Colonic mucosa (tissue), 4 donors: ENCODE measurements at regions not wholly inside any gene's neighbourhood (a gene's known extent, or its start where the extent isn't known, plus 50 kb on each side); places are given as distances from the start of the nearest gene placed in this dataset.

Experiments used
- DNase-seq: peaks from one replicate; pipeline ENCODE4 v3.0.0-alpha.2; 2020
- H3K27ac ChIP-seq: fragments of 200-600 bp; one replicate; pipeline ENCODE4 v1.8.0; 2021
- H3K27me3 ChIP-seq: fragments of 200-600 bp; one replicate; pipeline ENCODE4 v1.8.0; 2021
- H3K36me3 ChIP-seq: fragments of 200-600 bp; one replicate; pipeline ENCODE4 v1.8.0; 2021
- H3K4me1 ChIP-seq: fragments of 200-600 bp; one replicate; pipeline ENCODE4 v1.8.0; 2021; ENCODE audit warnings: mild to moderate bottlenecking
- H3K4me3 ChIP-seq: fragments of 200-600 bp; one replicate; pipeline ENCODE4 v1.8.0; 2021
- H3K9ac ChIP-seq, 2 donors: one replicate each; pipeline ENCODE4 v1.7.0; 2013; ENCODE audit warnings: control low read depth in 2 of 2, low read depth in 2 of 2, low read length in 2 of 2
- H3K9me3 ChIP-seq: fragments of 200-600 bp; one replicate; pipeline ENCODE4 v1.8.0; 2021
- intact Hi-C: fragments of 100-400 bp; cut with DNase I; formaldehyde crosslinking; loops from one replicate; pipeline ENCODE4 v1.14.1; 2022
- TF ChIP-seq, protein P1 (sequence below): fragments of 200-600 bp; IDR thresholded peaks from one replicate; pipeline ENCODE4 v1.8.0; 2022; ENCODE audit warnings: antibody characterized with exemption, mild to moderate bottlenecking
- donor health status: healthy.
- donor health status: DM: no; HTN: no; CAD: no.
- donor health status: DM: no; HTN: no; CAD: no.

DNA sequence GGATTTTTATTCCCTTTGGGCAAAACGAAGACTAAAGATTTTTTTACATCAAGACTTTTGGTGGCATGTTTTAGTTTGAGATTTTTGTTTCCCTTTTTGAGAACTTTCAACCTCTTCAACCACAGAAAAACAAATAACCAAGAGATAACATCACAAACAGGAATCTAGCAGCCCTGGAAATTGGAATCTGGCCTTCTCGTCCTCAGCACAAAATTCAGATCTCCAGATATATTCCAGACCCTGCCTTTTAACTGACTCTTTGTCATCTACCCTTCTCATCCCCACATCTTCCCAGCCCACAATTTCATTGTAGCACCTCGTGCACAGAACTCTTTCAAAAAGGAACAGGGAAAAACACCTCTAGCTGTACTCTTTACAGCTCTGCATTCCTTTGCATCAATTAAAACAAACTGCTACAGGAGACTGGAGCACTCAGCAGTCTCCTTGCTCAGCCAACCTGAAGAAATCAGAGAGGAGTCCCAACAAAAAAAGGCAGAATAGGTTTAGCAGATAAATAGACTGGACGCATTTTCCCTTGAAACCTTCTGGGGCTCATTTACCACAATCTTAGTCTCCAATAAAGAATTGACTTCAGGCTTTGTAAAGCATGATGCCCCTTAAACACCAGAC lies 251.0 kb downstream of the TTLL7 start:
- no peaks in the 10 kb centered on the region for H3K36me3 ChIP-seq
- intact Hi-C loops, result no loop called here

DNA sequence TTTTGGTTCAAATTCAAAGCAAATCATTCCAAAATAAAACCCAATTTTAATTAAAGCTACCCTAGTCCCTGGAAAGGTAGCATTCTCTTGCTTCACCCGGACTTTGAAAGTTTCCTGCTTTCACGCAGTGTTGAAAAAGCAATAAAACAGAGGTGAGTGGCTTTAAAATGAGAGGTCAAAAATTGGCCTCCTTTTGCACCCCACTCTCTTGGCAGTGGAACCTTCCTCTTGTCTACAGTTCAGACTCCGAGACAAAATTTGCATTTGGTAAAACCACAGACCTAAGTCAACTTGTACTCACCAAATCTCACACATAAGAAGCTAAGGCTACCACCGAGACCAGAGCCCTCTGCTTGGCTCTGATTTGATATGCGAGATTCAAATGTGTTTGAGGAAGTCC lies 252.7 kb downstream of the TTLL7 start:
- H3K4me1 ChIP-seq, result no peaks in the 10 kb centered on the region
- H3K27me3 ChIP-seq, result no peaks in the 10 kb centered on the region
- H3K9me3 ChIP-seq, result no peaks in the 10 kb centered on the region
- TF ChIP-seq, protein P1, sequence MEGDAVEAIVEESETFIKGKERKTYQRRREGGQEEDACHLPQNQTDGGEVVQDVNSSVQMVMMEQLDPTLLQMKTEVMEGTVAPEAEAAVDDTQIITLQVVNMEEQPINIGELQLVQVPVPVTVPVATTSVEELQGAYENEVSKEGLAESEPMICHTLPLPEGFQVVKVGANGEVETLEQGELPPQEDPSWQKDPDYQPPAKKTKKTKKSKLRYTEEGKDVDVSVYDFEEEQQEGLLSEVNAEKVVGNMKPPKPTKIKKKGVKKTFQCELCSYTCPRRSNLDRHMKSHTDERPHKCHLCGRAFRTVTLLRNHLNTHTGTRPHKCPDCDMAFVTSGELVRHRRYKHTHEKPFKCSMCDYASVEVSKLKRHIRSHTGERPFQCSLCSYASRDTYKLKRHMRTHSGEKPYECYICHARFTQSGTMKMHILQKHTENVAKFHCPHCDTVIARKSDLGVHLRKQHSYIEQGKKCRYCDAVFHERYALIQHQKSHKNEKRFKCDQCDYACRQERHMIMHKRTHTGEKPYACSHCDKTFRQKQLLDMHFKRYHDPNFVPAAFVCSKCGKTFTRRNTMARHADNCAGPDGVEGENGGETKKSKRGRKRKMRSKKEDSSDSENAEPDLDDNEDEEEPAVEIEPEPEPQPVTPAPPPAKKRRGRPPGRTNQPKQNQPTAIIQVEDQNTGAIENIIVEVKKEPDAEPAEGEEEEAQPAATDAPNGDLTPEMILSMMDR, result no peak
- no peak for DNase-seq
- intact Hi-C loops, result no loop called here
- no peak overlapping the region for H3K4me3 ChIP-seq
- no peaks in the 10 kb centered on the region for H3K36me3 ChIP-seq
- H3K27ac ChIP-seq, result no peak overlapping the region
- H3K9ac ChIP-seq, result no peak overlapping the region

More for the DNA sequence above, 251.0 kb downstream of the TTLL7 start:
- TF ChIP-seq, protein P1, result no peak
- no peak overlapping the region for H3K4me3 ChIP-seq
- no peak for DNase-seq
- no peak overlapping the region for H3K27ac ChIP-seq
- H3K9ac ChIP-seq, result no peak overlapping the region
- no peaks in the 10 kb centered on the region for H3K4me1 ChIP-seq
- H3K27me3 ChIP-seq, result no peaks in the 10 kb centered on the region
- no peaks in the 10 kb centered on the region for H3K9me3 ChIP-seq

DNA sequence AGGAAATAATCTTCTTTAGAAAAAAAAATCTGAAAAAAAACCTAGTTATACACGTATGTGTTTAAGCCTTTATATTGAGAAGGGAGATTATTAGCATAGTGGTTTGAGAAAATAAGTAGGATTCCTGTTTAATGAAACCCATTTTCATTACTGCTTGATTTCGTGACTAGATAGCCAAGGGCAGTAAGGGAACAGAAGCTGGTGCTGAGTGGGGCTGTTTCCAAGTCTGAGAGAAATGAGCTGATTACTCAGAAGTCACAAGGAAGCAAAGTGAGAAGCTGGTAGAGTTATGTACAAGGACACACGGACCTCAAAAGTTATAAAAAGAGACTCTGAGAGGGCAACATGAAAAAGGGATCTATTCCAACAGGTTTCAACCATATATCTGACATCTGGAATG lies 256.5 kb downstream of the TTLL7 start:
- H3K9ac ChIP-seq, result no peak overlapping the region
- no peak overlapping the region for H3K27ac ChIP-seq
- TF ChIP-seq, protein P1, result no peak
- no peaks in the 10 kb centered on the region for H3K4me1 ChIP-seq
- H3K4me3 ChIP-seq, result no peak overlapping the region
- no peak for DNase-seq
- H3K9me3 ChIP-seq, result no peaks in the 10 kb centered on the region
- H3K36me3 ChIP-seq, result no peaks in the 10 kb centered on the region
- intact Hi-C loops, result no loop called here
- no peaks in the 10 kb centered on the region for H3K27me3 ChIP-seq

DNA sequence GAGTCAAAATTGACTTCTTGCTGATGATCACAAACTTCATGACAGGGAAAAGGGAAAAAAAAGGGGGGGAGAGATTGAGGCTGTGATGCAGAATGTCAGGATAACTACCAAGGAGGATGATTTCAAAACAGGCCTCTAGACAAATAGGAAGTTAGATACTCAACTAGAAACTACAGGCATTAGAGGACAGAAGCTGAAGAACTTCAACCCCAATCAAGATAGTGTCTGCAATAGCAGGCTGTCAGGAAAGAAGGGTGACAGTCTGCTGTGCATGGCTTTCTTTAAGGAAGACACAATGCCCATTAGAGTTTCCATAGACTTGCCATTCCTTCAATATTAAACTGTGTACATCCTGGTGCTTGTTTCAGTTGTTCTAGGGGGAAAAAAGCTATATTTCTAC lies 257.2 kb downstream of the TTLL7 start:
- Histone ChIP-seq H3K27ac (no peak overlapping the region), H3K27me3 (no peaks in the 10 kb centered on the region), H3K9ac (no peak overlapping the region), H3K4me3 (no peak overlapping the region), H3K4me1 (no peaks in the 10 kb centered on the region), H3K9me3 (no peaks in the 10 kb centered on the region), H3K36me3 (no peaks in the 10 kb centered on the region)
- no peak for DNase-seq
- intact Hi-C loops, result no loop called here
- TF ChIP-seq, protein P1, result no peak

DNA sequence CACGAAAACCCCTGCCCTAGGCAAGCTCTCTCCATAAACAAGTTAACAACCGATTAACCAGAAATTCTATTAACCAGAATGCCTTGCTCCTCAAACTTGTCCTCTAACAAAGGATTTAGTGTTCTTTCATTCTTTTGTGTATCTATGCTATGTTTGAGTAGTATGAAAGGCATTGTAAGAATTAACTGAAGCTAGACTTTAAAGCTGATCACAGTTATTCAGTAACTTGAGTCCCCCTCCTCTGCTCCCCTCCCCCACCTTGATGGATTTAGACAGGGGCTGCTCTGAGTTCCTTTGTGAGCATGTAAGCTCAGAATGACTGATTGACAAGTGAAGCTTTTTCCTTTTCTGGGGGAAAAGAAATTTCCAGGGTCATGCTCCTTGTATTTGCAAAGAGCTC lies 257.6 kb downstream of the TTLL7 start:
- no peaks in the 10 kb centered on the region for H3K4me1 ChIP-seq
- intact Hi-C loops, result no loop called here
- no peaks in the 10 kb centered on the region for H3K27me3 ChIP-seq
- no peak for DNase-seq
- TF ChIP-seq, protein P1, result no peak
- H3K9ac ChIP-seq, result no peak overlapping the region
- no peaks in the 10 kb centered on the region for H3K36me3 ChIP-seq
- H3K9me3 ChIP-seq, result no peaks in the 10 kb centered on the region
- no peak overlapping the region for H3K4me3 ChIP-seq
- no peak overlapping the region for H3K27ac ChIP-seq
